CD4-positive, alpha-beta T cell treated with Interleukin-17A for 1 hour (primary cell): ENCODE measurements at regions not wholly inside any gene's neighbourhood (a gene's known extent, or its start where the extent isn't known, plus 50 kb on each side); places are given as distances from the start of the nearest gene placed in this dataset.

ENCODE experiments used
- DNase-seq: peaks from one replicate; pipeline ENCODE4 v3.0.0-alpha.2; 2020

- DNase-seq, result no peak
Measured at GRCh38 chr7:132733860-132734259, 157.6 kb upstream of the PLXNA4 start.

- no peak for DNase-seq
Measured at GRCh38 chr7:132732321-132732865, 156.1 kb upstream of the PLXNA4 start.

GRCh38 chr7:132730105-132730504, 153.8 kb upstream of the PLXNA4 start:
- no peak for DNase-seq

- DNase-seq, result no peak
Measured at GRCh38 chr7:132723506-132724081, 147.3 kb upstream of the PLXNA4 start.

- DNase-seq, result no peak
Measured at GRCh38 chr7:132720835-132721234, 144.6 kb upstream of the PLXNA4 start.

- DNase-seq, result no peak
Measured at GRCh38 chr7:132713893-132714292, 137.6 kb upstream of the PLXNA4 start.

GRCh38 chr7:132709971-132710567, 133.8 kb upstream of the PLXNA4 start:
- peak; percentile 37 for DNase-seq

GRCh38 chr7:132708470-132708869, 132.2 kb upstream of the PLXNA4 start:
- no peak for DNase-seq

- no peak for DNase-seq
Measured at GRCh38 chr7:132705146-132705545, 128.9 kb upstream of the PLXNA4 start.

GRCh38 chr7:132703742-132704141, 127.5 kb upstream of the PLXNA4 start:
- DNase-seq, result no peak

GRCh38 chr7:132697003-132697402, 120.7 kb upstream of the PLXNA4 start:
- no peak for DNase-seq

GRCh38 chr7:132696332-132696731, 120.1 kb upstream of the PLXNA4 start:
- no peak for DNase-seq

GRCh38 chr7:132691201-132691600, 114.9 kb upstream of the PLXNA4 start:
- DNase-seq, result no peak

GRCh38 chr7:132690174-132690573, 113.9 kb upstream of the PLXNA4 start:
- no peak for DNase-seq

GRCh38 chr7:132687981-132688383, 111.7 kb upstream of the PLXNA4 start:
- no peak for DNase-seq

GRCh38 chr7:132687016-132687415, 110.7 kb upstream of the PLXNA4 start:
- no peak for DNase-seq

GRCh38 chr7:132685277-132685676, 109.0 kb upstream of the PLXNA4 start:
- no peak for DNase-seq

- DNase-seq, result no peak
Measured at GRCh38 chr7:132683896-132684690, 107.8 kb upstream of the PLXNA4 start.

GRCh38 chr7:132681951-132682350, 105.7 kb upstream of the PLXNA4 start:
- no peak for DNase-seq

- DNase-seq, result no peak
Measured at GRCh38 chr7:132680590-132680989, 104.3 kb upstream of the PLXNA4 start.

GRCh38 chr7:132678656-132679055, 102.4 kb upstream of the PLXNA4 start:
- DNase-seq, result no peak

GRCh38 chr7:132677918-132678317, 101.6 kb upstream of the PLXNA4 start:
- no peak for DNase-seq

GRCh38 chr7:132672200-132672990, 96.1 kb upstream of the PLXNA4 start:
- no peak for DNase-seq
